ENCODE measurements at regions not wholly inside any gene's neighbourhood (a gene's known extent, or its start where the extent isn't known, plus 50 kb on each side); places are given as distances from the start of the nearest gene placed in this dataset.
"Not testable (repeated sequence)": the region's sequence is repeated elsewhere in the genome, so short reads cannot be mapped to it uniquely, and the experiment has no call there.

DNA sequence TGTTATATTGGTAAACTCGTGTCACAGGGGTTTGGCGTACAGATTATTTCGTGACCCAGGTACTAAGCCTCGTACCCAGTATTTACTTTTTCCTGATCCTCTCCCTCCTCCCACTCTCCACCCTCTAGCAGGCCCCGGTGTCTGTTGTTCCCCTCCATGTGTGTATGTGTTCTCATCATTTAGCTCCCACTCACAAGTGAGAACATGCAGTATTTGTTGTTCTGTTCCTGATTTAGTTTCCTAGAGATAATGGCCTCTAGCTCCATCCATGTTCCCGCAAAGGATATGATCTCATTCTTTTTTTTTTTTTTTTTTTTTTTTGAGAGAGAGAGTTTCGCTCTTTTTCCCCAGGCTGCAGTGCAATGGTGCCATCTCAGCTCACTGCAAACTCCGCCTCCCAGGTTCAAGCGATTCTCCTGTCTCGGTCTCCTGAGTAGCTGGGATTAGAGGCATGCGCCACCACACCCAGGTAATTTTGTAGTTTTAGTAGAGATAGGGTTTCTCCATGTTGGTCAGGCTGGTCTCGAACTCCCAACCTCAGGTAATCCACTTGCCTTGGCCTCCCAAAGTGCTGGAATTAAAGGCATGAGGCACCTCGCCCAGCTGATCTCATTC is 52.7 kb upstream of the PSAP start:
- in situ Hi-C loops (cut with MboI) = loop anchor here (10.0 kb wide), 1 partner anchor 321 kb away; no protein-coding TSS in a partner anchor

DNA sequence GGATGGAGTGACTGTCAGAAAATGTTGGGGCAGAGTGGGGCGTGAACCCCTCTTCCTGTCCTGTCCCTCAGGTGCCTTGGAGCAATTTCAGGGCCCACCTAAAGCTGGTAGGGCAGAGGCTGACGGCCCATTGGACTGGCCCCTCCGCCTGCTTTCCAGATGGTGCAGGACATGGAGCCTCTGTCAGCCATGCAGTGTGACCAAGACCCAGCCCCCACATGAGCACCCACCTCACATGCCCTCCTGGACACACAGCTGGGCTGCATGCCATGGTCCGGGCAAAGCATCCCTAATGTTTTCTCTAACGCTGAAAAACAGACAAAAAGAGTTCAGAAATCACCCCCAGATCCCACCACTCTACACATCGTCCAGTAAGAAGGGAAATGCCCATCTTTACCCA is 51.3 kb upstream of the PSAP start:
- Histone ChIP-seq H3K9me1 (ENCODE audit: control insufficient read depth, insufficient read depth, low read length) (no peaks in the 10 kb centered on the region), H3K4me3 (no peak overlapping the region), H2AFZ (ENCODE audit: low read depth, low read length) (no peak overlapping the region), H3K27me3 (ENCODE audit: control insufficient read depth in 2 of 2, insufficient read depth in 2 of 2, low read length in 2 of 2) (peaks cover 7 to 9% of the 10 kb centered on the region in 2 experiments; a peak in 3 of 5 replicates), H3K9ac (ENCODE audit: insufficient read depth in 1 of 2, low read depth in 2 of 2, low read length in 2 of 2) (no peak overlapping the region; a peak in 1 of 4 replicates), H3K27ac (ENCODE audit: extremely low read depth, low read depth, low read length) (no peak overlapping the region), H3K79me2 (ENCODE audit: control insufficient read depth, insufficient read depth, low read length) (no peaks in the 10 kb centered on the region), H3K36me3 (ENCODE audit: control insufficient read depth, insufficient read depth, low read length) (no peaks in the 10 kb centered on the region), H3K4me2 (ENCODE audit: insufficient read depth, low read length) (no peak overlapping the region), H3K9me3 (replicated peaks; ENCODE audit: control insufficient read depth, insufficient read depth, low read depth, low read length) (no peaks in the 10 kb centered on the region), H3K4me1 (replicated peaks in 1 of 2; ENCODE audit: control insufficient read depth in 2 of 2, insufficient read depth in 2 of 2, low read length in 2 of 2) (peaks cover 0 to 6% of the 10 kb centered on the region in 2 experiments; a peak in 2 of 5 replicates), H4K20me1 (replicated peaks; ENCODE audit: control insufficient read depth, insufficient read depth, low read length) (no peaks in the 10 kb centered on the region)
- intact Hi-C loops (cut with micrococcal nuclease) = no loop called here
- in situ Hi-C loops (cut with MboI) = loop anchor here (10.0 kb wide), 1 partner anchor 322 kb away; no protein-coding TSS in a partner anchor
- WGBS (ENCODE audit: insufficient coverage, low coverage, missing lambda C conversion rate) = 25% methylated on average over 6 of the region's 6 CpGs
- TF ChIP-seq NR2F6 (CRISPR knock-in tag; IDR thresholded peaks at IDR 0.05) (no peak), FOXM1 (IDR thresholded peaks at IDR 0.05; ENCODE audit: low read depth) (no peak), FOXM1 (CRISPR knock-in tag; IDR thresholded peaks at IDR 0.05; ENCODE audit: low read depth) (no peak), MBD1 (CRISPR knock-in tag; IDR thresholded peaks at IDR 0.05) (no peak), SOX6 (IDR thresholded peaks at IDR 0.05) (no peak), TCF3 (CRISPR knock-in tag; IDR thresholded peaks at IDR 0.05) (no peak), POLR2G (IDR thresholded peaks at IDR 0.05; ENCODE audit: low read depth, low read length) (no peak), ZBTB7A (IDR thresholded peaks at IDR 0.05; ENCODE audit: borderline replicate concordance, control insufficient read depth, low read depth, low read length) (no peak)
- CTCF ChIA-PET (ENCODE audit: low intra/inter-chr PET ratio) = no interaction called here
- no peak for ATAC-seq
- POLR2A ChIA-PET = interaction anchor here (1.0 kb wide), 1 partner anchor 373 kb away, joined by 3 read pairs; no protein-coding TSS in a partner anchor
- FAIRE-seq = no peak
- DNase-seq (ENCODE audit: extremely low read depth in 1 of 4, low spot score in 3 of 4) = no peak
- BruUV-seq (replicated peaks) = no TSS peak

More for the DNA sequence above, 52.7 kb upstream of the PSAP start:
- peak overlapping the region; percentile 33; the same call in 1 of the 2 replicates for H2AFZ ChIP-seq (ENCODE audit: low read depth, low read length)
- TF ChIP-seq ZNF384 (IDR thresholded peaks at IDR 0.05; ENCODE audit: low read depth, low read length) (peak; percentile 21; the same call in 1 of the 2 replicates), GABPA (tag; conservative IDR thresholded peaks at IDR 0.05; ENCODE audit: low read depth) (0 out of 2 replicates have a peak, but pooled peaks have one; percentile 14), ATF7 (IDR thresholded peaks at IDR 0.05) (peak; percentile 15; the same call in 1 of the 2 replicates)
- H3K9me1 ChIP-seq (ENCODE audit: control insufficient read depth, insufficient read depth, low read length); H3K27me3 ChIP-seq (ENCODE audit: control insufficient read depth in 2 of 2, insufficient read depth in 2 of 2, low read length in 2 of 2); DNase-seq (ENCODE audit: extremely low read depth in 1 of 4, low spot score in 3 of 4); BruUV-seq (replicated peaks); H3K4me3 ChIP-seq; H3K27ac ChIP-seq (ENCODE audit: extremely low read depth, low read depth, low read length); H3K4me2 ChIP-seq (ENCODE audit: insufficient read depth, low read length); ATAC-seq; H3K36me3 ChIP-seq (ENCODE audit: control insufficient read depth, insufficient read depth, low read length); FAIRE-seq; H3K9ac ChIP-seq (ENCODE audit: insufficient read depth in 1 of 2, low read depth in 2 of 2, low read length in 2 of 2); intact Hi-C loops (cut with micrococcal nuclease); H3K79me2 ChIP-seq (ENCODE audit: control insufficient read depth, insufficient read depth, low read length); H3K9me3 ChIP-seq (replicated peaks; ENCODE audit: control insufficient read depth, insufficient read depth, low read depth, low read length); H3K4me1 ChIP-seq (replicated peaks in 1 of 2; ENCODE audit: control insufficient read depth in 2 of 2, insufficient read depth in 2 of 2, low read length in 2 of 2); H4K20me1 ChIP-seq (replicated peaks; ENCODE audit: control insufficient read depth, insufficient read depth, low read length): not testable (repeated sequence)
- WGBS (ENCODE audit: insufficient coverage, low coverage, missing lambda C conversion rate) = 34% methylated on average over 11 of the region's 13 CpGs
- POLR2A ChIA-PET = interaction anchor here (0.8 to 1.0 kb wide), 2 partner anchors 25 to 66 kb away, joined by 3 to 4 read pairs; no protein-coding TSS in a partner anchor
- CTCF ChIA-PET (ENCODE audit: low intra/inter-chr PET ratio) = interaction anchor here (1.1 kb wide), 1 partner anchor 145 kb away, joined by 3 read pairs; no protein-coding TSS in a partner anchor

All from K562 (cell line).